ENCODE measurements at regions not wholly inside any gene's neighbourhood (a gene's known extent, or its start where the extent isn't known, plus 50 kb on each side); places are given as distances from the start of the nearest gene placed in this dataset.

GRCh38 chr5:147036691-147037245 is 158.2 kb upstream of the PPP2R2B start:
- TF ChIP-seq CTCF (IDR thresholded peaks at IDR 0.05 in 2 of 3, conservative IDR thresholded peaks at IDR 0.05 in 1 of 3; ENCODE audit: borderline replicate concordance in 1 of 3, insufficient read depth in 1 of 3, low read depth in 2 of 3, low read length in 2 of 3) (no peak), EZH2 (IDR thresholded peaks at IDR 0.05) (no peak), POLR2A (IDR thresholded peaks at IDR 0.05; ENCODE audit: borderline replicate concordance, extremely low read depth, insufficient read depth, insufficient read length) (no peak), EZH2phosphoT487 (IDR thresholded peaks at IDR 0.05; ENCODE audit: borderline replicate concordance) (no peak), ZFX (IDR thresholded peaks at IDR 0.05) (no peak)
